Inflammatory macrophage treated with lipopolysaccharide for 1 hour (primary cell): ENCODE measurements at regions not wholly inside any gene's neighbourhood (a gene's known extent, or its start where the extent isn't known, plus 50 kb on each side); places are given as distances from the start of the nearest gene placed in this dataset.

Source experiments
- DNase-seq, 2 donors: peaks; one replicate each; pipeline ENCODE4 v3.0.0-alpha.2; 2020 to 2022

- no peak for DNase-seq
Measured at GRCh38 chr5:68380078-68380477, 164.5 kb downstream of the PIK3R1 start.

GRCh38 chr5:68381060-68381459 is 165.5 kb downstream of the PIK3R1 start:
- DNase-seq = no peak

- no peak for DNase-seq
Measured at GRCh38 chr5:68381909-68382308, 166.4 kb downstream of the PIK3R1 start.

GRCh38 chr5:68382640-68383039 is 167.1 kb downstream of the PIK3R1 start:
- peak in 1 of 2 donors; percentile 21 for DNase-seq

GRCh38 chr5:68383888-68384310 is 168.3 kb downstream of the PIK3R1 start:
- no peak for DNase-seq

- no peak for DNase-seq
Measured at GRCh38 chr5:68384936-68385594, 169.5 kb downstream of the PIK3R1 start.

- no peak for DNase-seq
Measured at GRCh38 chr5:68385936-68386335, 170.4 kb downstream of the PIK3R1 start.

GRCh38 chr5:68387074-68387796 is 171.7 kb downstream of the PIK3R1 start:
- no peak for DNase-seq

- DNase-seq = no peak
Measured at GRCh38 chr5:68389618-68390017, 174.1 kb downstream of the PIK3R1 start.

- no peak for DNase-seq
Measured at GRCh38 chr5:68392617-68393016, 177.1 kb downstream of the PIK3R1 start.

- no peak for DNase-seq
Measured at GRCh38 chr5:68395302-68395701, 179.7 kb downstream of the PIK3R1 start.

- no peak for DNase-seq
Measured at GRCh38 chr5:68395926-68396511, 180.5 kb downstream of the PIK3R1 start.

- DNase-seq = no peak
Measured at GRCh38 chr5:68396722-68397121, 181.2 kb downstream of the PIK3R1 start.

GRCh38 chr5:68398146-68398812 is 182.7 kb downstream of the PIK3R1 start:
- no peak for DNase-seq

GRCh38 chr5:68403301-68403700 is 187.7 kb downstream of the PIK3R1 start:
- no peak for DNase-seq

- DNase-seq = no peak
Measured at GRCh38 chr5:68404246-68404645, 188.7 kb downstream of the PIK3R1 start.

- DNase-seq = peak in 1 of 2 donors; percentile 56
Measured at GRCh38 chr5:68405026-68405684, 189.6 kb downstream of the PIK3R1 start.

GRCh38 chr5:68405784-68406743 is 190.5 kb downstream of the PIK3R1 start:
- no peak for DNase-seq

GRCh38 chr5:68406767-68407241 is 191.2 kb downstream of the PIK3R1 start:
- no peak for DNase-seq

- no peak for DNase-seq
Measured at GRCh38 chr5:68407311-68408239, 192.0 kb downstream of the PIK3R1 start.
